Prostate gland (tissue), 2 donors: ENCODE measurements at regions not wholly inside any gene's neighbourhood (a gene's known extent, or its start where the extent isn't known, plus 50 kb on each side); places are given as distances from the start of the nearest gene placed in this dataset.

Experiments
- CTCF ChIP-seq, 4 experiments: fragments of 200-600 bp in 2 of 4; fragments of 450-650 bp in 2 of 4; sonication (generic) in 2 of 4; IDR thresholded peaks; 1 replicate in 3 of 4; 2 replicates in 1 of 4; pipeline ENCODE4 v1.5.1; 2016 to 2019; ENCODE audit warnings: antibody characterized with exemption in 4 of 4, mild to moderate bottlenecking in 2 of 4, moderate library complexity in 2 of 4
- POLR2A ChIP-seq: fragments of 450-650 bp; IDR thresholded peaks from one replicate; pipeline ENCODE4 v1.6.1; 2016; ENCODE audit warnings: antibody characterized with exemption, mild to moderate bottlenecking

- TF ChIP-seq CTCF (IDR thresholded peaks at IDR 0.05) (no peak), POLR2A (no peak)
Observed at GRCh38 chr3:187888701-187889100, 143.4 kb upstream of the BCL6 start.
